Astrocyte (in vitro differentiated cells and primary cell): ENCODE measurements at regions not wholly inside any gene's neighbourhood (a gene's known extent, or its start where the extent isn't known, plus 50 kb on each side); places are given as distances from the start of the nearest gene placed in this dataset.

Source experiments
- DNase-seq: peaks from one replicate; pipeline ENCODE4 v3.0.0-alpha.2; 2010; ENCODE audit warnings: low read depth
- FAIRE-seq: peaks from 2 replicates; lab custom pipeline; 2011; peaks lifted over from hg19 to GRCh38; lab: Jason Lieb, UNC
- H2AFZ ChIP-seq: 2 replicates; pipeline ENCODE4 v1.6.0; 2012; ENCODE audit warnings: low read depth, low read length, inconsistent platforms
- H3K27ac ChIP-seq: 2 replicates; pipeline ENCODE4 v1.5.1; 2011; ENCODE audit warnings: low read depth, low read length, inconsistent platforms
- H3K27me3 ChIP-seq: 2 replicates; pipeline ENCODE4 v1.6.0; 2011; ENCODE audit warnings: low read length, inconsistent platforms; ENCODE audit not compliant: insufficient read depth
- H3K36me3 ChIP-seq: 2 replicates; pipeline ENCODE4 v1.5.1; 2011; ENCODE audit warnings: low read length, inconsistent platforms; ENCODE audit not compliant: insufficient read depth
- H3K4me1 ChIP-seq: 2 replicates; pipeline ENCODE4 v1.5.1; 2011; ENCODE audit warnings: low read length, inconsistent platforms; ENCODE audit not compliant: insufficient read depth
- H3K4me2 ChIP-seq: 2 replicates; pipeline ENCODE4 v1.6.0; 2012; ENCODE audit warnings: low read length, inconsistent platforms
- H3K4me3 ChIP-seq: 2 replicates; pipeline ENCODE4 v1.5.1; 2011; ENCODE audit warnings: low read depth, mild to moderate bottlenecking, low read length, inconsistent platforms; ENCODE audit not compliant: insufficient read depth
- H3K79me2 ChIP-seq: 2 replicates; pipeline ENCODE4 v1.6.0; 2012; ENCODE audit warnings: mild to moderate bottlenecking, low read length, inconsistent platforms; ENCODE audit not compliant: insufficient read depth
- H3K9ac ChIP-seq: 2 replicates; pipeline ENCODE4 v1.6.0; 2012; ENCODE audit warnings: mild to moderate bottlenecking, low read length, inconsistent platforms
- H3K9me3 ChIP-seq: 2 replicates; pipeline ENCODE4 v1.5.1; 2012; ENCODE audit warnings: low read depth, mild to moderate bottlenecking, low read length, inconsistent platforms; ENCODE audit not compliant: insufficient read depth
- H4K20me1 ChIP-seq: 2 replicates; pipeline ENCODE4 v1.6.0; 2012; ENCODE audit warnings: low read length, inconsistent platforms; ENCODE audit not compliant: insufficient read depth
- H3K27ac Mint-ChIP-seq: one replicate; pipeline ENCODE4 v1.8.0; 2021; ENCODE audit warnings: mild to moderate bottlenecking, mixed read lengths; ENCODE audit not compliant: unreplicated experiment
- H3K27me3 Mint-ChIP-seq: one replicate; pipeline ENCODE4 v1.8.0; 2021; ENCODE audit warnings: low read depth, mixed read lengths; ENCODE audit not compliant: unreplicated experiment
- H3K36me3 Mint-ChIP-seq: one replicate; pipeline ENCODE4 v1.8.0; 2021; ENCODE audit warnings: low read depth, mixed read lengths; ENCODE audit not compliant: unreplicated experiment
- H3K4me1 Mint-ChIP-seq: one replicate; pipeline ENCODE4 v1.8.0; 2021; ENCODE audit warnings: low read depth, mixed read lengths; ENCODE audit not compliant: unreplicated experiment
- H3K4me3 Mint-ChIP-seq: one replicate; pipeline ENCODE4 v1.8.0; 2021; ENCODE audit warnings: mild to moderate bottlenecking, moderate library complexity, mixed read lengths; ENCODE audit not compliant: unreplicated experiment
- H3K9me3 Mint-ChIP-seq: one replicate; pipeline ENCODE4 v1.8.0; 2021; ENCODE audit warnings: mild to moderate bottlenecking, mixed read lengths; ENCODE audit not compliant: unreplicated experiment
- EZH2 ChIP-seq: IDR thresholded peaks from 2 replicates; pipeline ENCODE4 v1.6.1; 2012; ENCODE audit warnings: mild to moderate bottlenecking, low read length, inconsistent platforms; ENCODE audit not compliant: insufficient read depth
- TF ChIP-seq, protein P1 (sequence below): IDR thresholded peaks from 2 replicates; pipeline ENCODE4 v1.5.1; 2011; ENCODE audit warnings: low read depth, mild to moderate bottlenecking, inconsistent platforms, low read length, moderate library complexity; ENCODE audit not compliant: insufficient read depth

DNA sequence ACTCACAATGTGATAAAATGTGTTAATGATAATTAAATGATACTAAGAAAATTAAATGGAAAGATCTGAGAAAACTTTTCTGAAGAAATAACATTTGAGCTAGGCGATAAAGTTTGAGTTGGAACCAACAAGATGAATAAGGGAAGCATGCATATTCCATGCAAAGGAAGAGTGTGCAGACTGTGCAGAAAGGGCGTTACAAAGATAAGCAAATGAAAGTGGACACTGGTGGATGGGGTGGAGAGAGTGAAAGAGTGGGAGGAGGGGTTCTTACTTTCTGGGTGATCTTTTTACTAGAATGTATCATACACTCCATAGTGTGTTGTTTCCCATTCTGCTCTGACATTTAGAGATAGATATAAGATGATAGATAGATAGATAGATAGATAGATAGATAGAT lies 138.7 kb downstream of the HTR1A start:
- H3K27me3 Mint-ChIP-seq: no peaks in the 10 kb centered on the region
- Histone ChIP-seq H3K79me2 (no peaks in the 10 kb centered on the region), H2AFZ (no peak overlapping the region), H3K4me1 (no peaks in the 10 kb centered on the region), H3K9ac (no peak overlapping the region), H3K4me2 (no peak overlapping the region), H4K20me1 (no peaks in the 10 kb centered on the region), H3K4me3 (no peak overlapping the region), H3K36me3 (no peaks in the 10 kb centered on the region), H3K27me3 (no peaks in the 10 kb centered on the region), H3K9me3 (no peaks in the 10 kb centered on the region), H3K27ac (no peak overlapping the region)
- H3K4me1 Mint-ChIP-seq: no peaks in the 10 kb centered on the region
- FAIRE-seq (no peak), DNase-seq (no peak)
- H3K9me3 Mint-ChIP-seq: no peaks in the 10 kb centered on the region
- H3K36me3 Mint-ChIP-seq: no peaks in the 10 kb centered on the region
- H3K27ac Mint-ChIP-seq: no peak overlapping the region
- no peak overlapping the region for H3K4me3 Mint-ChIP-seq
- TF ChIP-seq EZH2: no peak
- TF ChIP-seq, protein P1, sequence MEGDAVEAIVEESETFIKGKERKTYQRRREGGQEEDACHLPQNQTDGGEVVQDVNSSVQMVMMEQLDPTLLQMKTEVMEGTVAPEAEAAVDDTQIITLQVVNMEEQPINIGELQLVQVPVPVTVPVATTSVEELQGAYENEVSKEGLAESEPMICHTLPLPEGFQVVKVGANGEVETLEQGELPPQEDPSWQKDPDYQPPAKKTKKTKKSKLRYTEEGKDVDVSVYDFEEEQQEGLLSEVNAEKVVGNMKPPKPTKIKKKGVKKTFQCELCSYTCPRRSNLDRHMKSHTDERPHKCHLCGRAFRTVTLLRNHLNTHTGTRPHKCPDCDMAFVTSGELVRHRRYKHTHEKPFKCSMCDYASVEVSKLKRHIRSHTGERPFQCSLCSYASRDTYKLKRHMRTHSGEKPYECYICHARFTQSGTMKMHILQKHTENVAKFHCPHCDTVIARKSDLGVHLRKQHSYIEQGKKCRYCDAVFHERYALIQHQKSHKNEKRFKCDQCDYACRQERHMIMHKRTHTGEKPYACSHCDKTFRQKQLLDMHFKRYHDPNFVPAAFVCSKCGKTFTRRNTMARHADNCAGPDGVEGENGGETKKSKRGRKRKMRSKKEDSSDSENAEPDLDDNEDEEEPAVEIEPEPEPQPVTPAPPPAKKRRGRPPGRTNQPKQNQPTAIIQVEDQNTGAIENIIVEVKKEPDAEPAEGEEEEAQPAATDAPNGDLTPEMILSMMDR: no peak

DNA sequence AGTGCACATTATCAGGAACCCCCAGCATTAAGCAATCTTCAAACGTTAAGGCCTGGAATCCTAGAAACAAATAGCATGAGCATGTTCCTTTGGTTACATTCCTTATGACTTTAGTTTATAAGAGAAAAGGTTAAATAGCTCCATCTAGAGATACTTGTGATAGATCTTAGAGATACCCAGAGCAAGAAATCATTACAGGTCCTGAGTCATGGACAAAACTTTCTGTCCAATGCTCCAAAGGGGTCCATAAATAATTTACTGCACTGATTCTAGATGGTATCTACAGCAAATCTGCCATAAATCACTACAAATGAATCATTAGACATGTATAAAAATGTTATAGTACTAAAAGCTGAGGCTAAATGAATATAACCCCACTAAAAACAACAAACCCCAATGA lies 139.6 kb downstream of the HTR1A start:
- TF ChIP-seq EZH2: no peak
- TF ChIP-seq, protein P1: no peak
- H3K4me1 ChIP-seq: no peaks in the 10 kb centered on the region
- H3K9me3 ChIP-seq: no peaks in the 10 kb centered on the region
- H3K36me3 ChIP-seq: no peaks in the 10 kb centered on the region
- H3K79me2 ChIP-seq: no peaks in the 10 kb centered on the region
- peaks cover 2% of the 10 kb centered on the region for H3K9me3 Mint-ChIP-seq
- no peak overlapping the region for H3K4me2 ChIP-seq
- H3K27ac Mint-ChIP-seq: no peak overlapping the region
- H4K20me1 ChIP-seq: no peaks in the 10 kb centered on the region
- no peaks in the 10 kb centered on the region for H3K27me3 ChIP-seq
- no peaks in the 10 kb centered on the region for H3K36me3 Mint-ChIP-seq
- H3K27ac ChIP-seq: no peak overlapping the region
- H3K4me3 Mint-ChIP-seq: no peak overlapping the region
- H3K9ac ChIP-seq: no peak overlapping the region
- H3K4me1 Mint-ChIP-seq: no peaks in the 10 kb centered on the region
- H3K27me3 Mint-ChIP-seq: no peaks in the 10 kb centered on the region
- FAIRE-seq (no peak), DNase-seq (no peak)
- H2AFZ ChIP-seq: no peak overlapping the region
- H3K4me3 ChIP-seq: no peak overlapping the region

- H3K4me2 ChIP-seq: no peak overlapping the region
- Mint-ChIP-seq H3K4me3 (no peak overlapping the region), H3K27ac (no peak overlapping the region), H3K9me3 (peaks cover 2% of the 10 kb centered on the region), H3K36me3 (no peaks in the 10 kb centered on the region), H3K4me1 (no peaks in the 10 kb centered on the region), H3K27me3 (no peaks in the 10 kb centered on the region)
- no peak overlapping the region for H3K9ac ChIP-seq
- no peak overlapping the region for H3K27ac ChIP-seq
- no peaks in the 10 kb centered on the region for H3K79me2 ChIP-seq
- H2AFZ ChIP-seq: no peak overlapping the region
- DNase-seq: no peak
- no peaks in the 10 kb centered on the region for H3K4me1 ChIP-seq
- no peaks in the 10 kb centered on the region for H3K9me3 ChIP-seq
- no peak for FAIRE-seq
- no peaks in the 10 kb centered on the region for H3K36me3 ChIP-seq
- no peaks in the 10 kb centered on the region for H3K27me3 ChIP-seq
- H4K20me1 ChIP-seq: no peaks in the 10 kb centered on the region
- H3K4me3 ChIP-seq: no peak overlapping the region
- TF ChIP-seq EZH2: no peak
- TF ChIP-seq, protein P1: no peak
These were observed 141.7 kb downstream of the HTR1A start for GRCh38 chr5:63820577-63820976.
